ENCODE measurements at regions not wholly inside any gene's neighbourhood (a gene's known extent, or its start where the extent isn't known, plus 50 kb on each side); places are given as distances from the start of the nearest gene placed in this dataset.

DNA sequence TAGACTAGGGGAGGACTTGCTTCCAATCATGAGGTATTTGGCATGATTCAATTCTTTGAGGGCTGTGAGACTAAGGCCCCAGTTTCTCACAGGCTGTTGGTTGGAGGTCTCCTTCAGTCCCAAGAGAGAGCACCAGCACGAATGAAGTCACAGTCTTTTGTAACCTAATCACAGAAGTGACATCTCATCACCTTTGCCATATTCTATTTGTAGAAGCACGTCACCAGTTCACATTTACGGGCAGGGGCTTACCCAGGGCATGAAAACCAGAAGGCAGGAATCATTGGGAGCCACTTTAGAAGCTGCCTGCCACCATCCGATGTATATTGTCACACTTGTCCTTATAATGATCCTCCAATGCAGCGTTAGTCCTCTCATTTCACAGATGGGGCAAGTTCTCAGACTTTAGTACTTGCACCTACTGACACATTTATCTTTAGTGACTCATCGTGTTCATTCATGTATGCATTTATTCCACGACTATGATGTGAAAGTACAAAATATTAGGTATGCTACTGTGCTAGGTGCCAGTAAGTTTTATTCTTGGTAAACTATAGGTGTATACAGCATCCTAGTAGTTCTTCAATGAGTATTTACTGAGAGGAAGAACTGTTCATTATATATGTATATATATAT, 163.8 kb upstream of the PGRMC2 start:
- TF ChIP-seq, protein P1, sequence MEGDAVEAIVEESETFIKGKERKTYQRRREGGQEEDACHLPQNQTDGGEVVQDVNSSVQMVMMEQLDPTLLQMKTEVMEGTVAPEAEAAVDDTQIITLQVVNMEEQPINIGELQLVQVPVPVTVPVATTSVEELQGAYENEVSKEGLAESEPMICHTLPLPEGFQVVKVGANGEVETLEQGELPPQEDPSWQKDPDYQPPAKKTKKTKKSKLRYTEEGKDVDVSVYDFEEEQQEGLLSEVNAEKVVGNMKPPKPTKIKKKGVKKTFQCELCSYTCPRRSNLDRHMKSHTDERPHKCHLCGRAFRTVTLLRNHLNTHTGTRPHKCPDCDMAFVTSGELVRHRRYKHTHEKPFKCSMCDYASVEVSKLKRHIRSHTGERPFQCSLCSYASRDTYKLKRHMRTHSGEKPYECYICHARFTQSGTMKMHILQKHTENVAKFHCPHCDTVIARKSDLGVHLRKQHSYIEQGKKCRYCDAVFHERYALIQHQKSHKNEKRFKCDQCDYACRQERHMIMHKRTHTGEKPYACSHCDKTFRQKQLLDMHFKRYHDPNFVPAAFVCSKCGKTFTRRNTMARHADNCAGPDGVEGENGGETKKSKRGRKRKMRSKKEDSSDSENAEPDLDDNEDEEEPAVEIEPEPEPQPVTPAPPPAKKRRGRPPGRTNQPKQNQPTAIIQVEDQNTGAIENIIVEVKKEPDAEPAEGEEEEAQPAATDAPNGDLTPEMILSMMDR (IDR thresholded peaks at IDR 0.05) = no peak
- no peak for TF ChIP-seq EP300 (IDR thresholded peaks at IDR 0.05)
- no peak for TF ChIP-seq POLR2A (IDR thresholded peaks at IDR 0.05)
- TF ChIP-seq POLR2AphosphoS5 (IDR thresholded peaks at IDR 0.05) = no peak

Data from suprapubic skin (tissue), 4 donors.